ENCODE measurements at regions not wholly inside any gene's neighbourhood (a gene's known extent, or its start where the extent isn't known, plus 50 kb on each side); places are given as distances from the start of the nearest gene placed in this dataset.

- TF ChIP-seq POLR2A (IDR thresholded peaks at IDR 0.05), result no peak
- no peak for TF ChIP-seq CTCF (IDR thresholded peaks at IDR 0.05)
Measured at GRCh38 chr21:32100423-32100822, 178.4 kb downstream of the MIS18A start.

Measured in lower leg skin (tissue), 3 donors.